ENCODE measurements at regions not wholly inside any gene's neighbourhood (a gene's known extent, or its start where the extent isn't known, plus 50 kb on each side); places are given as distances from the start of the nearest gene placed in this dataset.

DNA sequence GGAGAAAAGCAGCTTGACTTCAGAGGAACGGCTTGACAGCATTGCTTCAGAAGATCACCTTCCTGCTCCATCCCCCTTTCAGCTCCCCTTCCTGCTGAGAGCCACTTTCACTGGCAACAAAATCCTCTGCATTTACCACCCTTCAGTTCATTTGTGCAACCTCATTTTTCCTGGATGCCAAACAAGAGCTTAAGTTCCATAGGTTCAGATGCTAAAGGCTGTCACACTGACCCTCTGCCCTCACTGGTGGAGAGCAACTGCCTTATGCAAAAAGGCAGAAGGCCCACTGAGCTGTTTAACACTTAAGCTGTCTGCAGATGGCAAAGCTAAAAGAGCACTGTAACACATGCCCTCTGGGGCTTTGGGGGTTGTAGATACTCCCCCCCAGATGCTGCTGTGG is 131.2 kb upstream of the SPACA1 start:
- no peak for DNase-seq (ENCODE audit: low spot score)
- intact Hi-C loops (cut with DNase I), result no loop called here

GRCh38 chr6:87914637-87915395 is 132.8 kb upstream of the SPACA1 start:
- DNase-seq (ENCODE audit: low spot score), result no peak
- intact Hi-C loops (cut with DNase I), result no loop called here

DNA sequence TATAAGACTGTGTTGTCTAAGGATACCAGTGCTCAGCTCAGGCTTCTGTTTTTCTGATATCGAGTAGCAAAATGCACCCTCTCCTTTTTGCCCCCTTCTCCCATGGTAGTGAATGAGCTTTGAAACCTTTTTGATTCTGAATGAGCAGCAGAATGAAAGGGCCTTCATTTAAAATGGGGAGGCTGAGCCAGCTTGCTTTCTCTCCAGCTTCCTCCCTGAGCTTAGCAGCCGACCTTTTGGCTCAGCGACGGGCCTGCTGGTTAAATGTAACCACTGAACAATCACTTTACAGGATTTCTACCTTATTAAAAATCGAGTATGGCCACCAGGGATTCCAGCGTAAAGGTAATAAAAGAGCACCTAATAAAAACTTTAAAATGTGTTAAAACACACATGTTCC is 133.7 kb upstream of the SPACA1 start:
- intact Hi-C loops (cut with DNase I), result no loop called here
- DNase-seq (ENCODE audit: low spot score), result no peak

- DNase-seq (ENCODE audit: low spot score), result no peak
- intact Hi-C loops (cut with DNase I), result no loop called here
These were observed 135.5 kb upstream of the SPACA1 start for GRCh38 chr6:87912102-87912501.

- intact Hi-C loops (cut with DNase I), result no loop called here
- no peak for DNase-seq (ENCODE audit: low spot score)
These were observed 137.8 kb upstream of the SPACA1 start for GRCh38 chr6:87909849-87910248.

- intact Hi-C loops (cut with DNase I), result no loop called here
- DNase-seq (ENCODE audit: low spot score), result no peak
These were observed 138.4 kb upstream of the SPACA1 start for GRCh38 chr6:87908978-87909811.

GRCh38 chr6:87907521-87907920 is 140.1 kb upstream of the SPACA1 start:
- no peak for DNase-seq (ENCODE audit: low spot score)
- intact Hi-C loops (cut with DNase I), result no loop called here

DNA sequence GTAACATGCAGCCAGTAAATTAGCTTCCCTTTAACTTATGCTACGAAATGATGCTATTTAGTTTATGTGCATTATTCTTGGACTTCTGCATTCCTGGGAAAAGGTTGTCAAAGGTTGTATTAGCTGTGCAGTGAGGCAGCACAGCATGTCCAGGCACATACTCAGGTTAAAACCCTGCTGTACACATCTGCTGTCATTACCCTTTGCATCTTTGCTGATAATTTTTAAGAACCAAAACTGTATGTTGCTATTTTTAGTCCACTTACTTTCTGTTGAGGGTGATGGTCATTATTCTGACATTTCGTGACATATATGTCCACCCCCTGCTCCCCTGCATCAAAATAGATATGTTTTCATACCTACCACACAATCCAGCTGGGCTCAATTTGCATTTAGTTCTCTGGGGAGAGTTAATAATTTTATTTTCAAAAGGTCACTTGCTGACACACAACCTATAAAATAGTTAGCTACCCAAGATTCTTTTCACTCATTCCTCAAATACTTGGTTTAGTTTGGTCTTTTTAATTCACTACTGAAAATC is 142.5 kb upstream of the SPACA1 start:
- intact Hi-C loops (cut with DNase I), result no loop called here
- DNase-seq (ENCODE audit: low spot score), result no peak

DNA sequence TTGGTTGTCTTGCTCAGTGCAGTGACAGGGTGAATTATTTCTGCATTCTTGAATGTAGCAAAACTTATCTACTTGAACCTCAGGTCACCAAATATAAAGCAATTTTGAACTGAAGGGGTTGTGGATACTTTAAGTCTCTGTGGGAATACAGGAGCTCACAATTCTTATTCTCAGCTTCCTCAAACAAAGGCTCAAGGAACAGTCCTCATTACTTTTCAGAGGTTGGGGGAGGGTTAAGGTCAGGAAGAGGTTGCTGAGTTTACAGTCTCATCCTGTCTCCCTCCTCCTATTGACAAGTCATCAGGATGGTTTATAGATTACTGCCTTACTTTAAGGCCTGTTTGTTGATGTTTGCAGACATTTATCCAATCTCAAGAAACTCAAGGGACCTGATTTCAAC is 143.6 kb upstream of the SPACA1 start:
- intact Hi-C loops (cut with DNase I), result no loop called here
- no peak for DNase-seq (ENCODE audit: low spot score)

DNA sequence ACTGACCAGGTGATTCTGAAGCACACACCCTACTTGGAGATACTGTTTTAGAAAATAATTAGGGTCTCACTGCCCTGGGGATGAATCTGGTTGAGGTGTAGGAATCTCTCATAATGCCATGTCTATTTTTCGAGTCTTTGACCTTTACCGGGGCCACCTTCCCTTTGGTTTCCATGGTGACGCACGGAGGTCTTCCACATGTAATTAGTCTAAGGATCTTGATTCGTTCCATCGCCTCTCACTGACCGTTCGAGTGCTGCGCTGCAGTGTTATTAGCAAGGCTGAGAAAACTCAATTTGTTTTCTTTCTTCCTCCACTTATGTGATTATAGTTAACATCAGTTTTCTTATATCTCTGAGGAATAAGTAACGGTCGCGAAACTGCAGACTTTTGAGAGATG is 144.3 kb upstream of the SPACA1 start:
- DNase-seq (ENCODE audit: low spot score), result no peak
- intact Hi-C loops (cut with DNase I), result no loop called here

- intact Hi-C loops (cut with DNase I), result no loop called here
- DNase-seq (ENCODE audit: low spot score), result no peak
These were observed 145.3 kb upstream of the SPACA1 start for GRCh38 chr6:87902383-87902782.

GRCh38 chr6:87901613-87902012 is 146.0 kb upstream of the SPACA1 start:
- intact Hi-C loops (cut with DNase I), result no loop called here

GRCh38 chr6:87900160-87900698 is 147.4 kb upstream of the SPACA1 start:
- intact Hi-C loops (cut with DNase I), result no loop called here
- no peak for DNase-seq (ENCODE audit: low spot score)

More at GRCh38 chr6:87901613-87902012, 146.0 kb upstream of the SPACA1 start:
- no peak for DNase-seq (ENCODE audit: low spot score)

- intact Hi-C loops (cut with DNase I), result no loop called here
These were observed 148.0 kb upstream of the SPACA1 start for GRCh38 chr6:87899499-87900147.

GRCh38 chr6:87897663-87898062 is 150.0 kb upstream of the SPACA1 start:
- DNase-seq (ENCODE audit: low spot score), result no peak
- intact Hi-C loops (cut with DNase I), result no loop called here

More at GRCh38 chr6:87899499-87900147, 148.0 kb upstream of the SPACA1 start:
- DNase-seq (ENCODE audit: low spot score), result no peak

GRCh38 chr6:87897013-87897412 is 150.6 kb upstream of the SPACA1 start:
- intact Hi-C loops (cut with DNase I), result no loop called here
- no peak for DNase-seq (ENCODE audit: low spot score)

DNA sequence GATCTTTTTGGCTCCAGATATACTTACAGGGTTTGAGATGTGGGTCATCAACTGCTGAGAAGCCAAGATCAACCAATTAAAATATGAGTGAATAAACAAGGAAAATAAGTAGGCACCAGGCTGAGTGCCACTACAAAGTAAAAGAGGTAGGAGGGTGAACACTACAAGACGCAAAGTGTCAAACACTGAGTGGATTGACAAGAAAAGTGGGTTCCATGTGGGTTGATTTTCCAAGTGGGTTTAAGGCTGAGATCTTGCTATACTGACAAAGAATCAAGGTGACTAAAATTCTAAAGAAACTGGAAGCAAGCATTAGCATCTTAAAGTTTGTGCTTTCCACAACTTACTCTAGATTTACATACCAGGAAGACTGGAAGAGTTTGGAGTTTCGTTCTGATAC is 160.4 kb upstream of the SPACA1 start:
- no peak for DNase-seq (ENCODE audit: low spot score)
- intact Hi-C loops (cut with DNase I), result no loop called here

DNA sequence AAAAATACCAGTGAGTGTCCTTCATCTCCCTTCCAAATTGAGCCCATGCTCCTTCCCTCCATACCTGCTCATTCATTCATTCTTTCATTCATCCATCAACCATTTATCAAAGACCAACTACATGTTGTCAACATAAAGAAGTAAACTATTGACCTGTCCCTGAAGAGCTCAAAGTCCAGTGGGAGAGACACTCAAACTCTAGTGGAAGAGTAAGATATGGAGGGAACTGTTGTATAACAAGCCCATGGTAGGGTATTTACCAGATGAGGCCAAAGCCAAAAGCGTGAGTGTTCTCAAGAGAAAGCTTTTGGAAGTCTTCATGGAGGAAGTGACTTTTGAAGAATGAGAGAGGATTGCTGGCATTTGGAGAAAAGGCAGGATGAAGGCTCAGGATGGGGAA is 163.4 kb upstream of the SPACA1 start:
- DNase-seq (ENCODE audit: low spot score), result no peak
- intact Hi-C loops (cut with DNase I), result no loop called here

DNA sequence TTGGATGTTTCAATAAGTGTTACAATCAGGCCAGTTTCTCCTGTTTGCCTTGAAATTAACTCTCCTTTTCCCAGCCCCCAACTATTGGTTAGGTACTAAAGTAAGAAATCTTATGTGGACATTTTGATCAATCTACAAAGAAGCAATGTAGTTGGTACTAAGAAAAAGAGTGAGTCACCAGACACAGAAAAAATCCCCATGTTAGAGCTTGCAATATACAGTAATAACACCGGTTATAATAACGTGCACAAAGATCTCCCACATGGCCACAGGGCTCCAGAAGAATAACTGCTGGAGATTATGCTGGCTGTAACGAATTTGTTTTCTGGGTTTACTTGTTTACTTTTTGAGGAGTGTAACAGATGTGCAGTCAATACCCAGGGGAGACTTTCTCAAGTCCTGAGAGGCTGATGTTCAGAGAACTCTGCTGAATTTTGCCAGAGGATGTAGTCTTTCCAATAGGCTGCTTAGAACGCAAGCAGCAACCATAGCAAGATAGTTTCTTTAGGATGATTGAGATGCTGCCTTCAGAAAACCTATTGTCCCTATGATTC is 166.2 kb upstream of the SPACA1 start:
- no peak for DNase-seq (ENCODE audit: low spot score)
- intact Hi-C loops (cut with DNase I), result no loop called here
